ENCODE measurements at regions not wholly inside any gene's neighbourhood (a gene's known extent, or its start where the extent isn't known, plus 50 kb on each side); places are given as distances from the start of the nearest gene placed in this dataset.

DNA sequence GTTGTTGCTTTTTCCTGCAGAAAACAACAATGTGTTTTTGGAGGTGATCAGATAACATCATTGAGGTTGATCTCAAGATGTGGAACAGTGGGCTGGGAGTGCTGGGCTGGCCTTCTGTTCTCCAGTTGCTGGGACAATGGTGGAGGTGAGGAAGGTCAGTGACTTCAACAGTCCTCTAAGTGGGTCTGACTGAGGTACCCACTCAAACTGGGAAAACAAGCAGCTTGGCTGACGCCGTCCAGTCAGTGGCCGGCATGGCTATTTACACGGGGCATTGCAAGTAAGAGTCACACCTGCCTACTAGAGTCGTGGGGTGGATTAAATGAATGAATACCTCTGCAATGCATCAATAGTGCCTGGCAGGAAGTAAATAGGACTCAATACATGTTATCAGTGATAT lies 386.7 kb upstream of the ZFHX3 start:
- no peak for DNase-seq
- Histone ChIP-seq H3K9me3 (no peaks in the 10 kb centered on the region), H3K4me1 (ENCODE audit: low read depth) (no peaks in the 10 kb centered on the region), H3K4me3 (no peak overlapping the region), H3K36me3 (ENCODE audit: low read depth) (no peaks in the 10 kb centered on the region)
- no peak for ATAC-seq
- TF ChIP-seq, protein P1, sequence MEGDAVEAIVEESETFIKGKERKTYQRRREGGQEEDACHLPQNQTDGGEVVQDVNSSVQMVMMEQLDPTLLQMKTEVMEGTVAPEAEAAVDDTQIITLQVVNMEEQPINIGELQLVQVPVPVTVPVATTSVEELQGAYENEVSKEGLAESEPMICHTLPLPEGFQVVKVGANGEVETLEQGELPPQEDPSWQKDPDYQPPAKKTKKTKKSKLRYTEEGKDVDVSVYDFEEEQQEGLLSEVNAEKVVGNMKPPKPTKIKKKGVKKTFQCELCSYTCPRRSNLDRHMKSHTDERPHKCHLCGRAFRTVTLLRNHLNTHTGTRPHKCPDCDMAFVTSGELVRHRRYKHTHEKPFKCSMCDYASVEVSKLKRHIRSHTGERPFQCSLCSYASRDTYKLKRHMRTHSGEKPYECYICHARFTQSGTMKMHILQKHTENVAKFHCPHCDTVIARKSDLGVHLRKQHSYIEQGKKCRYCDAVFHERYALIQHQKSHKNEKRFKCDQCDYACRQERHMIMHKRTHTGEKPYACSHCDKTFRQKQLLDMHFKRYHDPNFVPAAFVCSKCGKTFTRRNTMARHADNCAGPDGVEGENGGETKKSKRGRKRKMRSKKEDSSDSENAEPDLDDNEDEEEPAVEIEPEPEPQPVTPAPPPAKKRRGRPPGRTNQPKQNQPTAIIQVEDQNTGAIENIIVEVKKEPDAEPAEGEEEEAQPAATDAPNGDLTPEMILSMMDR (IDR thresholded peaks at IDR 0.05) = no peak
- intact Hi-C loops (cut with DNase I, micrococcal nuclease) = no loop called here

DNA sequence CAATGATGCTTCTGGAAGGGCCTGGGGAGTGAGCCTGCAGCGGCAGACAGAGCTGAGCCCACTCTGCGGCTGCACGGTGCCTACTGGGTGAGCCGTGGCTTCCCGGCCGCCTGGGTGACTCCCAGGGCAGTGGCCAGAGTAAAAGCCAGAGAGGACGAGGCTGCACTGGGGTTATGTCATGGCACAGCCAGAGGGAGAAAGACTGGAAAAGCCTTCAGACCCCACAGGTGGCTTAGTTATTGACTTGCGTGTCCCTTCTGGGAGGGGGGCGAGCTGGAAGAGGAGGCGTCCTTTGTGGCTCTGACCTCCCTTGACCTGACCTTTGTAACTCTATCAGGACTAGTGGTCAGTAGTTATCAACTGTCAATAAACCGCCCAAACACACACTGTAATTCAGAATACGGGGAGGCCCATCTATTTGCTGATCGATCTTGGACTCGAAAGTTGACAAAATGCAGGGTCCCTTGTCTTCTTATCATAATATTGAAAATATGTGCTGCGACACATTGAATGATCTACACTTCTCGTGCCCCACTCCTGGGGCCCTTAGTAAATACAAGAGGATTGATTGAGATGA lies 385.9 kb upstream of the ZFHX3 start:
- TF ChIP-seq, protein P1 (IDR thresholded peaks at IDR 0.05) = no peak
- ATAC-seq (no peak), DNase-seq (no peak)
- Histone ChIP-seq H3K4me3 (no peak overlapping the region), H3K9me3 (no peaks in the 10 kb centered on the region), H3K36me3 (ENCODE audit: low read depth) (no peaks in the 10 kb centered on the region), H3K4me1 (ENCODE audit: low read depth) (no peaks in the 10 kb centered on the region)
- intact Hi-C loops (cut with DNase I, micrococcal nuclease) = no loop called here

DNA sequence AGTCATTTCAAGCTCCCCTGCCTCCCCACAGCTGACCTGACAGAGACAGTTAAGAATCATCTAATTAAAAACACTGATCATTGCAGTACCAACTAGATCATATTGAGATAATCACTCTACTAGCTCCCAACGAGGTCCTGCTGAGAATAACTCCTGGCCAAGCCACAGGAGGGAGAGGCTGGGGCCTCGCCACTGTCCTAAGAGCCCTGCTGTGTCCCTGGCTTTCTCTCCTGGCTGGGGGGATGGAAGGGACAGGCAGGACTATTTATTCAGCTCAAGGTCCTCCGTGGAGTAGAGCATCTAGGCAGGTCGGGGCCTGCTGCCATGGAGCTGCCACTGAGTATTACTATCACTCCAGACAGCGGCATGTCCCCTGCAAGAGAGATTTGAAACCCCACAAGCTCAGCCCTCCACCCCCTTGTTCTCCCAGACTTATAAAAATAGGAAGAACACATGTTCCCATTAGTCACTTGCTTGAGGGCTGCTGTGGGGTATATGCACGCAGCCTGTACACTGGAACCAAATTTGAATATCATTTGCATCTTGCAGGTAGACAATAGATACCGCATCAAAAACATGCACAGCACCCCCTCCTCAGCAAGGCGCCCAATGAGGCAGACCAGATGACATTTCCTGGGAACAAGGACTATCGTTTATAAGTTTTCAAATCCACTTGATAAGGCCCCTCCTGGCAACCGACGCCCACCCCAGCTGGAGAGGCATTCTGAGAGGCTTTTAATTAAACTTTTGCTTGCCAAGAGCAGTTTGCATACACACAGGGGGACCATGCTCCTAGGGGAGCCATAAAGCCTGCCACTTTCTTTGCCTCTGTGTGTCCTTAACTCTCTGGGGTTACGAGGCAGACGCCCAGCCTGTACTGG lies 385.2 kb upstream of the ZFHX3 start:
- TF ChIP-seq, protein P1 (IDR thresholded peaks at IDR 0.05) = no peak
- intact Hi-C loops (cut with DNase I, micrococcal nuclease) = no loop called here
- no peak for DNase-seq
- H3K36me3 ChIP-seq (ENCODE audit: low read depth) = no peaks in the 10 kb centered on the region
- ATAC-seq = no peak
- H3K9me3 ChIP-seq = no peaks in the 10 kb centered on the region
- H3K4me1 ChIP-seq (ENCODE audit: low read depth) = no peaks in the 10 kb centered on the region
- no peak overlapping the region for H3K4me3 ChIP-seq

DNA sequence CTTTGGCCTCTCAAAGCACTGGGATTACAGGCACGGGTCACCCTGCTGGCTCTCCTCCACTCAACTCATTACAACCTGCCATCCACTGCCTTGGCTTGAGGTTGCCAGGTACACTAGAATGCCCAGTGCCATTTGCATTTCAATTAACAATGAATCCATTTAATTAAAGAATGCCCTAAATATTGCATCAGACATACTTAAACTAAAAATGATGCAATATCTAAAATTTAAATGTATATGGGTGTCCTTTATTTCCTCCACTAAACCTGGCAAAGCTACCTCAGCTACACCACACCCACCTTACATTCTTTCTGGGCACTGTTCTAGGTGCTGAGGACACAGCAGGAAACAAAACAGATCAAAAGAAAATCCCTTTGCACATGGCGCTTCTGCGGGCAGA lies 382.2 kb upstream of the ZFHX3 start:
- intact Hi-C loops (cut with DNase I, micrococcal nuclease) = no loop called here
- Histone ChIP-seq H3K4me1 (ENCODE audit: low read depth) (no peaks in the 10 kb centered on the region), H3K4me3 (no peak overlapping the region), H3K9me3 (no peaks in the 10 kb centered on the region), H3K36me3 (ENCODE audit: low read depth) (no peaks in the 10 kb centered on the region)
- ATAC-seq (no peak), DNase-seq (no peak)
- TF ChIP-seq, protein P1 (IDR thresholded peaks at IDR 0.05) = no peak

DNA sequence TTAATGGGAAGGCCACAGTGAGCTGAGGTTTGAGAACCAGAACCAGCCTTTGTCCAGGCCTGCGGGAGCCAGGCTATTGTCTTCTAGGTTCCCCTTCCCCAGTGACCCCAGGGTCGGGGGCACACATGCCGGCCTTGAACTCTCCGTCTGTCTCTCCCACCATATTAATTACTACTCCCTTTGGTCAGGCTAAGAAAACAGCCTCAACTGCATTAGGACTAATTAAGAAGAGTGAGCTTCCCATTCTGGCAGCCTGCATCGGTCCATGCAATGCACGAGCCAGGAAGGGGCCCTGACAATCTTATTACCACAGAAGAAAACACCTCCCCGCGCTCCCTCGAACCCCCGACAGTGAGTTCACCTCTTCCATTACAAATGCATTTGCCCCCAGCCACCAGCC lies 380.2 kb upstream of the ZFHX3 start:
- ATAC-seq (no peak), DNase-seq (no peak)
- Histone ChIP-seq H3K36me3 (ENCODE audit: low read depth) (no peaks in the 10 kb centered on the region), H3K9me3 (no peaks in the 10 kb centered on the region), H3K4me1 (ENCODE audit: low read depth) (no peaks in the 10 kb centered on the region), H3K4me3 (no peak overlapping the region)
- TF ChIP-seq, protein P1 (IDR thresholded peaks at IDR 0.05) = no peak
- intact Hi-C loops (cut with DNase I, micrococcal nuclease) = no loop called here
